ENCODE measurements at regions not wholly inside any gene's neighbourhood (a gene's known extent, or its start where the extent isn't known, plus 50 kb on each side); places are given as distances from the start of the nearest gene placed in this dataset.
A peak's percentile ranks its signal among the peaks of the same experiment; 100 is the strongest.

GRCh38 chr2:35428548-35428947, 927.0 kb upstream of the CRIM1 start:
- POLR2A ChIA-PET, result no interaction called here
- Mint-ChIP-seq H3K4me3 (no peak overlapping the region), H3K9me3 (peaks cover 4% of the 10 kb centered on the region), H3K36me3 (ENCODE audit: low read depth) (no peaks in the 10 kb centered on the region), H3K27me3 (no peaks in the 10 kb centered on the region), H3K4me1 (ENCODE audit: low read depth) (no peaks in the 10 kb centered on the region), H3K27ac (no peak overlapping the region)
- Histone ChIP-seq H3K27ac (ENCODE audit: low read depth in 1 of 2, low read length in 2 of 2) (no peak overlapping the region), H3K36me3 (ENCODE audit: insufficient read depth, low read length) (no peaks in the 10 kb centered on the region), H3K27me3 (ENCODE audit: control insufficient read depth in 1 of 2, insufficient read depth in 2 of 2, low read length in 2 of 2) (no peaks in the 10 kb centered on the region), H3K4me1 (ENCODE audit: insufficient read depth, low read length) (no peaks in the 10 kb centered on the region), H3K9me3 (ENCODE audit: control insufficient read depth in 1 of 2, insufficient read depth in 1 of 2, low read length in 2 of 2) (no peaks in the 10 kb centered on the region), H3K4me3 (ENCODE audit: low read length) (no peak overlapping the region)
- ATAC-seq (ENCODE audit: poor library complexity), result no peak
- DNase-seq, result peak in 1 of 14 experiments; percentile 2
- intact Hi-C loops (cut with DNase I, micrococcal nuclease), result no loop called here
- CTCF ChIA-PET, result no interaction called here
- TF ChIP-seq CTCF (IDR thresholded peaks at IDR 0.05), result no peak

- intact Hi-C loops (cut with DNase I, micrococcal nuclease), result no loop called here
- DNase-seq (no peak), ATAC-seq (ENCODE audit: poor library complexity) (no peak)
- H3K4me3 Mint-ChIP-seq, result no peak overlapping the region
- no peaks in the 10 kb centered on the region for H3K27me3 Mint-ChIP-seq
- POLR2A ChIA-PET, result no interaction called here
- no peaks in the 10 kb centered on the region for H3K4me1 ChIP-seq (ENCODE audit: insufficient read depth, low read length)
- CTCF ChIA-PET, result no interaction called here
- H3K4me1 Mint-ChIP-seq (ENCODE audit: low read depth), result no peaks in the 10 kb centered on the region
- H3K36me3 Mint-ChIP-seq (ENCODE audit: low read depth), result no peaks in the 10 kb centered on the region
- no peaks in the 10 kb centered on the region for H3K36me3 ChIP-seq (ENCODE audit: insufficient read depth, low read length)
- H3K9me3 Mint-ChIP-seq, result peaks cover 4% of the 10 kb centered on the region
- H3K27ac ChIP-seq (ENCODE audit: low read depth in 1 of 2, low read length in 2 of 2), result no peak overlapping the region
- no peak overlapping the region for H3K4me3 ChIP-seq (ENCODE audit: low read length)
- H3K9me3 ChIP-seq (ENCODE audit: control insufficient read depth in 1 of 2, insufficient read depth in 1 of 2, low read length in 2 of 2), result no peaks in the 10 kb centered on the region
- H3K27me3 ChIP-seq (ENCODE audit: control insufficient read depth in 1 of 2, insufficient read depth in 2 of 2, low read length in 2 of 2), result no peaks in the 10 kb centered on the region
- no peak for TF ChIP-seq CTCF (IDR thresholded peaks at IDR 0.05)
- H3K27ac Mint-ChIP-seq, result no peak overlapping the region
Observed at GRCh38 chr2:35421485-35421884, 934.1 kb upstream of the CRIM1 start.

GRCh38 chr2:35417293-35417692, 938.3 kb upstream of the CRIM1 start:
- H3K9me3 ChIP-seq (ENCODE audit: control insufficient read depth in 1 of 2, insufficient read depth in 1 of 2, low read length in 2 of 2), result no peaks in the 10 kb centered on the region
- ATAC-seq (ENCODE audit: poor library complexity), result no peak
- no peak for TF ChIP-seq CTCF (IDR thresholded peaks at IDR 0.05)

More at GRCh38 chr2:35417293-35417692, 938.3 kb upstream of the CRIM1 start:
- no peaks in the 10 kb centered on the region for H3K36me3 Mint-ChIP-seq (ENCODE audit: low read depth)
- H3K4me1 Mint-ChIP-seq (ENCODE audit: low read depth), result no peaks in the 10 kb centered on the region
- H3K27me3 Mint-ChIP-seq, result no peaks in the 10 kb centered on the region
- H3K27ac ChIP-seq (ENCODE audit: low read depth in 1 of 2, low read length in 2 of 2), result no peak overlapping the region
- no peak overlapping the region for H3K4me3 ChIP-seq (ENCODE audit: low read length)
- intact Hi-C loops (cut with DNase I, micrococcal nuclease), result no loop called here
- H3K4me3 Mint-ChIP-seq, result no peak overlapping the region
- ChIA-PET POLR2A (no interaction called here), CTCF (no interaction called here)
- H3K27me3 ChIP-seq (ENCODE audit: control insufficient read depth in 1 of 2, insufficient read depth in 2 of 2, low read length in 2 of 2), result no peaks in the 10 kb centered on the region
- DNase-seq, result no peak
- H3K36me3 ChIP-seq (ENCODE audit: insufficient read depth, low read length), result no peaks in the 10 kb centered on the region
- no peaks in the 10 kb centered on the region for H3K4me1 ChIP-seq (ENCODE audit: insufficient read depth, low read length)
- H3K9me3 Mint-ChIP-seq, result no peaks in the 10 kb centered on the region
- H3K27ac Mint-ChIP-seq, result no peak overlapping the region

Measured in CD4-positive, alpha-beta T cell (primary cell).